NCI-H2171 treated with DMSO at 0.1 percent for 48 hours (cell line): ENCODE measurements at regions not wholly inside any gene's neighbourhood (a gene's known extent, or its start where the extent isn't known, plus 50 kb on each side); places are given as distances from the start of the nearest gene placed in this dataset.
"Not testable (repeated sequence)": the region's sequence is repeated elsewhere in the genome, so short reads cannot be mapped to it uniquely, and the experiment has no call there.

Experiments used
- DNase-seq: peaks from one replicate; lab custom pipeline; 2025; lab: John Stamatoyannopoulos, UW

DNA sequence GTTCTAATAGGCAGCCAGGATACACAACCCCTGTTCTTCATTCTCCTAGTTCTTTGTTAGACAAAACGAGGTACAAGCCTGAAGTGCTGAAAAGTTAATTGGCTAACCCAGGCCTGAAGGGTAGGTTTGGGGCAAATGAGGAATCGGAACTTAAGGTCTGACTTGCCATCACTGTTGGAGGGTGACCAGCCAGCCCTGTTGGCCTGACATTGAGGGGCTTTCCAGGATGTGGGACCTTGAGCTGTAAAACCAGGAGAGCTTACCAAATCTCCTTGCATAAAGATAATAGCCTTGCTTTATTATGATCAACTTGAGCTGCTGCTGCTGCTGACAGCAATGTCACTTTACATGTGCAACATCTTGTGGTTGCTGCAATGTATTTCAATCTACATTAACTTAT, 256.0 kb downstream of the VAPA start:
- DNase-seq: no peak

DNA sequence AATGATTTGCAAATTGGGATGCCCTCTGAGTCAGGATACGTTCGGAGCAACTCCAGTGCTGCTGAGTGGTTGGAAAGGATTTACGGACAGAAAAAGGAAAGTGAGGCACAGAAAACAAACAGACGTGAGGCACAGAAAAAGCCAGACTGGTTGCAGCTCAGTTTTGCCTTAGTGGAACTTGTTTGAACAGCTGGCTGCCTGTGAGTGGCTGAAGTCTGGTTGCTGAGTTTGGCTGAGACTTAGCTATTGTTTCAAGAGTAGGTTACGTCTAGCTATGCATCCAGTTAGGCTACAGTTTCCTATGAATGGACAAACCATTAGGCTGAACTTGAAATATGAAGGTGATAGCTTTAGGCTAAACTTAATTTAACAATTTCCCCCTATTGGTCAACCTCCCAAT, 256.6 kb downstream of the VAPA start:
- DNase-seq: peak; percentile 19

DNA sequence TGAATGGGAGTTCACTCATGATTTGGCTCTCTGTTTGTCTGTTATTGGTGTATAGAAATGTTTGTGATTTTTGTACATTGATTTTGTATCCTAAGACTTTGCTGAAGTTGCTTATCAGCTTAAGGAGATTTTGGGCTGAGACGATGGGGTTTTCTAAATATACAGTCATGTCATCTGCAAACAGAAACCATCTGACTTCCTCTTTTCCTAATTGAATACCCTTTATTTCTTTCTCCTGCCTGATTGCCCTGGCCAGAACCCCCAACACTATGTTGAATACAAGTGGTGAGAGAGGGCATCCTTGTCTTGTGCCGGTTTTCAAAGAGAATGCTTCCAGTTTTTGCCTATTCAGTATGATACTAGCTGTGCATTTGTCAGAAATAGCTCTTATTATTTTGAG, 261.5 kb downstream of the VAPA start:
- not testable (repeated sequence) for DNase-seq

GRCh38 chr18:10179326-10179725, 265.5 kb downstream of the VAPA start:
- DNase-seq: not testable (repeated sequence)

- peak; percentile 79 for DNase-seq
These were observed 268.3 kb downstream of the VAPA start for GRCh38 chr18:10182009-10182624.

- no peak for DNase-seq
These were observed 269.7 kb upstream of the APCDD1 start for GRCh38 chr18:10184776-10185175.

DNA sequence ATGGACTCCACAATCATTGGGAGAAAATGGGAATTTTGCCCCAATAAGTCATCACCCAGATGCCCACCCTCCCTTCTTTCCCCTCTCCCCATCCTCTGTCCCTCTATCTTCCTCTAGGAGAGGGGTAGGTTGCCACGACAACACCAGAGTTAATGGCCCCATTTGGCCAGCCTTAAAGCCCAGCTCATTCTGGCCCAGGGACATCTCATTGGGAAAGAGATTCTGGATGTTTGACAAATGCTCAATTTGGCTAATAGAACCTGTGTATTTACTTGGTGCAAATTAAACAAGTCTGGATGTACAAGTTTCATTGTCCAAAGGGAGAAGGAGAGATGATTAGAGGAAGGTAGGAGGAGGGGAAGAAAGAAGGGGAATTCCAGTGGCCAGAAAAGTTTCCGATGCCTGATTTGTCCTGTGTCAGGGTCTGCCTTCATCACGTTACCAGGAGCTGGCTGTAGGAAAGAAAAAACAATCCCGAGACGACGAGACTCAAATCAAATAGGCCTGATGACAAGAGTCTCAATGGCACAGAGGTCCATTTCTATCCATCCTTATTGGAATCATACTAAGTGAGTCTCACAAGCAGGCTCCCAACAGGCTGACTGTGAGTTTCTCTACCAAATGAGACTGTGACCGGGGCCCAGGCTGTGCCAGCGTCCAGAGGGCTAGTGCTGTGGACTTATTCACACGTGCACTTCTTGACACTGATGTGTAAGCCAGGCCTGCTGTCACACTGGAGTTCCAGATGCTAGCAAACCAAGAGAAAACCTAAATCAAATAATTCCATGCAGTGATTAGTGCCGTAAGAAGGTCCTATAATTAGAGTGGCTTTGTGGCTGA, 265.2 kb upstream of the APCDD1 start:
- no peak for DNase-seq

- DNase-seq: no peak
These were observed 263.9 kb upstream of the APCDD1 start for GRCh38 chr18:10190564-10190963.

GRCh38 chr18:10193444-10193843, 261.0 kb upstream of the APCDD1 start:
- no peak for DNase-seq

DNA sequence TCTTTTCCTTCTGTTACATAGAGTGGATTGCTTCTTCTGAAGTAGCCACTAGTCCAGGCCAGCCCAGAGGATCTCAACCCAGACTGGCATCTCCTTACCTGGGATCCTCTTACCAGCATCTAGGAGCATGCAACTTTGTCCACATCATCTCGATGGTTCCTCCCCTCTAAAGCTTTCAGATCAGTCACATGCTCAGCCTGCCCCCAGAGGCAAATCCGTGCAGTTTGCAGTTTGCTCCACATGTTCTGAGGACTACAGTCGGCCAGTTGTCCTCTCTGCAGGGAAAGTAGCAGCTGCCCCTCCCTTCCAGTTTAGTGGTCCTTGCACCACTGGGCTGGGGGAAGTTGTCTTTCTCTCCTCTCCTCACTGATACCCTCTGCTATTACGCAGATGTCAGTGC, 259.8 kb upstream of the APCDD1 start:
- no peak for DNase-seq

DNA sequence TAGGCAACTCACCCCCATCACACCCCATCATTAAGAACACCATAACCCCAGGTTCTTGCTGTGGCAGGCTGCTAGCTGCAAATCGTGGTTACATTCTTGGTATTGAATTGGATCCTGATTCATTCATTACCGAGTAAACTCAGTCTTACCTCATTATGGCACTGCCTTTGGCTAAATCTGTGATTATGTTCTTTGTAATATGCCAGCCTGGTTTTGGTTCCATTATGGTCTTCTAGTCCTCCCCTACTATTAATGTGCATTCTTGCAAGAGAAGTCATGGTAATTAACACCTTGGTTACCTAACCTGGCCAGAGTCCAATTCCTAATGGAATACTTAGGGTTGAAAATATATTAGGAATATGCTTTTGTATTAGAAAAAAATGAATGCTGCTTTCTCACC, 258.9 kb upstream of the APCDD1 start:
- peak; percentile 39 for DNase-seq

DNA sequence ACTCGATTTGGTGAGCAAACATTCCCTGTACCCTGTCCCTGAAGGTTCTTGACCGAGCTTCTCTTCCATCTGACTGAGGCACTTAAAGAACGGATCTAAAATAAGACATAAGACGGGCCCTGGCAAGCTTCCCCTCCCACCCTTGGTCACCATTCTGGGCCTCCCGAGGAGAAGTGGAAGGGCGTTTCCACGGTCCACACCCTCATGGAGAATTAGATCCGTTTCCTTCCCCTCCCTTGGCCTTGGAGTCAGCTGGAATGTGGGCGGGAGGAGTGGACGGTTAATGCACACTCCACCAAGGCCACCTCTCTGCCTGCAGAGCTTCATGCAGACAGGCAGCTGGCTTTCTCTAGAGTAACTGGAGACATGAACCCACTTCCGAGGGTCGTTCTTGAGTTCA, 257.3 kb upstream of the APCDD1 start:
- DNase-seq: no peak

DNA sequence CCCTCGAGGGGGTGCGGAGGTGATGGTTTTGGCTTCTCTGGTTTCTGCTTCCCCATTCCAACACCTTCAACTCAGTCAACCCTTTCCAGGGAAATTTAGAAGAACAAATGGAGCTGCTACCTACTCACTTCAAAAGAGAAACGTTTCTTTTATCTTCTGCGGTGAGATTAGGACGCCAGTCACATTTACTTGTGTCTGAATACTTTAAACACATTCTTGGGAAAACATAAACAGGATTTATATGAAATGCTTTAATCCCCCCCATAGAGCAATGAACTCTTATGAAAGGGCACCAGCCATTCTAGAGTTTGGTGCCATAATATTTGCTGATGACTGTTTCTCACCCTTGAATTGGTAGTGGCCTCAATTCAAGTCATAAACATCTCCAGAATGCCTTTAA, 253.2 kb upstream of the APCDD1 start:
- no peak for DNase-seq

DNA sequence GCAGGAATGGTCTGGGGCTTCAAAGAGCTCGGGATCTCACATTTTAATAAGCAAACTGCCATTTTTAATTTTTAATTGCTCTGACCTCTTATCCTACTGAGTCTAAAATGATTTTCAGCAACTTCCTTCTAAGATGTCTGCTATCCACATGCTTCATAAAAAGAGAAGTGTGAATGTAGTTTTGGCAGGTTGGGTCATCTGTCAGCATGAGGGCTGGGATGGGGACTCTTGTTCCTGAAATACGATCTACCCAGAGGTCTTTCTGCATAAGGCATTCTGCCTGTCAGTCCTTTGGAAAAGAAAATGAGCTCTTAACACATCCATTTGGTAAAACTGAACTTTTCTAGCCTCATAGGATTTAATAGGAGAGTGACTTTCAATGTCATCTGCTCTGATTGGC, 252.8 kb upstream of the APCDD1 start:
- peak; percentile 6 for DNase-seq

GRCh38 chr18:10202845-10203321, 251.6 kb upstream of the APCDD1 start:
- DNase-seq: no peak

DNA sequence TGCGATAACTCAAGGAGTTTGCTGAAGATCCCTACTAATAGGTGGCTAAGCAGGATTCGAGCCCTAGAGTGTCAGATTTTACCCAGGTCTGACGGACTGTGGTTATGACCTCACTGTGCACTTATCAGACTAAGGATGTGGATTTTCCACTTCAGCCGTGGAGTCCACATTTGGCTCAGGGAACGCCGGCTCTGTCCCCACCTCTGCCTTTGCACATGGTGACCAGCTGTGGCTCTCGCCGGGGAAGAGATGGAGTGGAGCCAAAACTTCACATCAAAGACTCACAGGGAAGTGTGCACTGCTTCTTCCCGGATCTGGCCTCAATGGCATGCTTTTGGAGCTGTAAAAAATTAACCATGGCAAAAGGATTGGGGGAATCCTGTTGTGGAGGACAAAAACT, 249.3 kb upstream of the APCDD1 start:
- no peak for DNase-seq

DNA sequence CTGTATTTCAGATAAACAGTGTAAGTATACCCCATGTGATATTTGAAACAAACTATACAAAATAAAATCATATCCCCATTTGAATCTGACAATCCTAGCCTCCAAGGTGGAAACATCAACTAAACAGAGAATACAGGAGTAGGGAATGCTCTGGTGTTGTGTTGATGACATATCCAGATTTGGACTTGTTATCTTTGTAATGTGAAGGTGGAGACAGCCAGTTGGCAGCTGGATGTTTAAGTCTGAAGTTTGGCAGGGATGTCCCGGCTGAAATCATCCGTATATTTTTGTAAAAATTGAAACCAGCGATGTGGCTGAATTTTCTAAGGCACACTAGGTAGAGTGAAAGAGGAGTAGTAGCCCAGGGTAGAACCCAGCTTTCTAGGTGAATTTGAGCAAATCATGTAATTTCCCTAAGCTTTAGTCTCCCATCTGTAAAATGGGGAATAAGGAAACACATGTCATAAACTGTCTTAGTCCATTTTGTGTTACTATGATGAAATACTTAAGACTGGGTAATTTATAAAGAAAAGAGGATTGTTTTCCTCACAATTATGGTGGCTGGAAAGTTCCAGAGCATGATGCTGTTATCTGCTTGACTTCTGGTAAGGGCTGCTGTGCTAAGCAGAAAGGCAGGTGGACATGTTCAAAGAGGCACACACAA, 246.6 kb upstream of the APCDD1 start:
- no peak for DNase-seq

DNA sequence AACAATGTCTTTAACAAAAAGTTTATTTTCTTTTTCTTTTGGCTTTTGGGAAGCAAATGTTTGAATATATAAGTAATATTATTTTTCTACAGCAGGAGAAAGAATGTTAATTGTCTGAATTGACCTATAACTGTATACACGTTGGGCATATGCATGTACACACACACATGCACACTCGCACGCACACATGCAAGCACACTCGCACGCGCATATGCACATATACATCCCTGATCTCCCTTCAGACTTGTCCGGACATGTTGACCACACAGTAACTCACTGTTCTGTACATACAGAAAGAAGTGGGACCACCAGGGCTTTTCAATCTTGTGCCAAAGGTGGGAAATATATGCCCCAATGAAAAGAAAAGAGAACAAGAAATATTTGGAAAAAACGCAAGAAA, 245.1 kb upstream of the APCDD1 start:
- no peak for DNase-seq

DNA sequence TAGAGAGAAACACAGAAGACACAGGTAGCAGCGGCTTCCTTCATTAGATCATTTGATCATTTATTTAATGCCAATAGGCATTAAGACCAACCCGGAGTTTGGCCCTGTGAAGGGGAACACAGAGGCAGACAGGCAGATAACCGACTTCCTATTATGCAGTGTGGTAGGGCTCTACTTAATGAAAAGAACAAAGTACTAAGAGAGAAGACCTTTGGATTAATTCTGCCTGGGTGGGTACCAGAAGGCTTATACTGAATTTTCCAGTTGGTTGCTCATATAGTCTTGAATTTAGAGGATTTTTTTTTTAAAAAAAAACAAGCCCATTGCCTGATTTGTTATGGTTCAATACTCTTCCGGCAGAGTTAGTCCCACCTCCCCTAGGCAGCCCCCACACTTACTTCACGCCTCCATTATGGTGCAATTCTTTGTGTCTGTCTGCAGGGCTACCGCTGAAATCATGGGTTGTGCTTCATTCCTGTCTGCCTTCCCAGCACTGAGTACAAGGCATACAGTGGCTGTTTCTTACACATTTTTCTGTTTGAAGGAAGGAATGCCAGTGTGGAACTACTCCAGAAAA, 244.3 kb upstream of the APCDD1 start:
- DNase-seq: peak; percentile 23

DNA sequence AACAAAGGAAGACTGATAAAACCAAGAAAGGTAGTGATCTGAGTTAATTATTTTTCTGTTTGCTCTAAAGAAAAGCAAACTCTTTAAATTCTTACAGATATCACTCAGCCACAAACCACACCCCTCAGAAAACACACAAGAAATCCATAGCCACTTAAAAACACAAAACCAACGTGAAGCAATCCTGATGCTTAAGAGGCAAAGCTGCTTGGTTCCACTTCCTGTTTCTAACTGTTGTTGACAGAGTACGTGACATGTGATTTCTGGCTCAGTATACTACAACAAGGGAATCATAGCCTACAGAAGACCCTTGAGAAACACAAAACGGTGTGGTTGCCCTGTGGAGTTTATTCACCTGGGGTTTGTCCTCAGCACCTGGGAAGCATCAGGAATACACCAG, 240.9 kb upstream of the APCDD1 start:
- no peak for DNase-seq

DNA sequence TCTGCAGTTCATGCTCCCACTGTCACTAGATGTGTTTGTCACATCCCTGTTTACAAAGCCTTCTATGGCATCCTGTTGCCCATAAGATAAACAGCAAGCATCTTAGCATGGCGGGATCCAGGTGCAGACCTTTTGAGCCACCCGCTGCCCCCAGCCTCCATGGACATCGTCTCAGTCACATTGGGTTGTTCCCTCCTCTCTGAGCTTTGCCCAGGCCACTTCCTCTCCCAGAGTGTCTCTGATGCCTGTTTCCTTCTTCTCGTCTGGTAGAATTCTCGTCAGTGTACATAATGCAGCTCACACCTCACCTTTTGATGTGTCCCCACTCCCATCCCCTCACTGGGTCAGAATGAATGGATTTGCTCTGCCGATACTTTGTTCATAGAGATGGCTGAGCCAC, 239.0 kb upstream of the APCDD1 start:
- DNase-seq: no peak

GRCh38 chr18:10216791-10217190, 237.6 kb upstream of the APCDD1 start:
- no peak for DNase-seq

GRCh38 chr18:10217211-10217610, 237.2 kb upstream of the APCDD1 start:
- DNase-seq: no peak
